GM23338 (cell line): ENCODE measurements at regions not wholly inside any gene's neighbourhood (a gene's known extent, or its start where the extent isn't known, plus 50 kb on each side); places are given as distances from the start of the nearest gene placed in this dataset.

ENCODE experiments used
- ATAC-seq: fragments of 200-7000 bp; cut with Tn5 transposase; 3 replicates; pipeline ENCODE4 v1.9.1; 2020
- DNase-seq: peaks from one replicate; pipeline ENCODE4 v3.0.0-alpha.2; 2015; ENCODE audit warnings: low spot score
- H2AFZ ChIP-seq: fragments of 200-600 bp; sonication (generic); 2 replicates; pipeline ENCODE4 v1.8.0; 2016; ENCODE audit warnings: antibody characterized with exemption, mild to moderate bottlenecking, moderate library complexity
- H3F3A ChIP-seq: fragments of 200-600 bp; sonication (generic); replicated peaks from 2 replicates; pipeline ENCODE4 v1.8.0; 2017; ENCODE audit warnings: antibody characterized with exemption, mixed run types, low read depth
- H3K27ac ChIP-seq: fragments of 200-600 bp; sonication (generic); 2 replicates; pipeline ENCODE4 v1.6.1; 2016; ENCODE audit warnings: low read depth
- H3K27me3 ChIP-seq: fragments of 200-600 bp; sonication (generic); 2 replicates; pipeline ENCODE4 v1.8.0; 2016; ENCODE audit warnings: mild to moderate bottlenecking, mixed run types, moderate library complexity; ENCODE audit not compliant: insufficient read depth
- H3K36me3 ChIP-seq: fragments of 200-600 bp; sonication (generic); 2 replicates; pipeline ENCODE4 v1.8.0; 2016; ENCODE audit warnings: mild to moderate bottlenecking; ENCODE audit not compliant: insufficient read depth
- H3K4me1 ChIP-seq: fragments of 200-600 bp; sonication (generic); 2 replicates; pipeline ENCODE4 v1.8.0; 2016; ENCODE audit warnings: mild to moderate bottlenecking, moderate library complexity; ENCODE audit not compliant: insufficient read depth
- H3K4me2 ChIP-seq: fragments of 200-600 bp; sonication (generic); 2 replicates; pipeline ENCODE4 v1.7.1; 2017; ENCODE audit warnings: mixed run types
- H3K4me3 ChIP-seq: fragments of 200-600 bp; sonication (generic); 2 replicates; pipeline ENCODE4 v1.6.1; 2016; ENCODE audit warnings: mixed run types
- H3K79me2 ChIP-seq: fragments of 200-600 bp; sonication (generic); replicated peaks from 2 replicates; pipeline ENCODE4 v1.8.0; 2017; ENCODE audit warnings: mild to moderate bottlenecking; ENCODE audit not compliant: insufficient read depth
- H3K9me2 ChIP-seq: fragments of 200-600 bp; sonication (generic); 2 replicates; pipeline ENCODE4 v1.8.0; 2017; ENCODE audit not compliant: insufficient read depth
- H4K20me1 ChIP-seq: fragments of 200-600 bp; sonication (generic); replicated peaks from 2 replicates; pipeline ENCODE4 v1.8.0; 2017; ENCODE audit warnings: mild to moderate bottlenecking; ENCODE audit not compliant: insufficient read depth
- H3K27ac Mint-ChIP-seq: 2 replicates; pipeline ENCODE4 v1.8.0; 2020; ENCODE audit warnings: inconsistent platforms, mild to moderate bottlenecking, moderate library complexity, mixed read lengths
- H3K27me3 Mint-ChIP-seq: 3 replicates; pipeline ENCODE4 v1.8.0; 2022; ENCODE audit warnings: low read depth, mild to moderate bottlenecking, moderate library complexity, mixed read lengths, inconsistent platforms; ENCODE audit not compliant: insufficient read depth, poor library complexity
- H3K36me3 Mint-ChIP-seq: 3 replicates; pipeline ENCODE4 v1.8.0; 2021; ENCODE audit warnings: low read depth, mild to moderate bottlenecking, inconsistent platforms, moderate library complexity, mixed read lengths
- H3K4me1 Mint-ChIP-seq: 3 replicates; pipeline ENCODE4 v1.8.0; 2020; ENCODE audit warnings: mild to moderate bottlenecking, inconsistent platforms, mixed read lengths
- H3K4me3 Mint-ChIP-seq: 3 replicates; pipeline ENCODE4 v1.8.0; 2021; ENCODE audit warnings: moderate library complexity, mild to moderate bottlenecking, inconsistent platforms, mixed read lengths
- H3K9me3 Mint-ChIP-seq: 3 replicates; pipeline ENCODE4 v1.8.0; 2020; ENCODE audit warnings: moderate library complexity, mild to moderate bottlenecking, inconsistent platforms, mixed read lengths
- EZH2 ChIP-seq: fragments of 200-600 bp; sonication (generic); IDR thresholded peaks from one replicate; pipeline ENCODE4 v1.8.0; 2017; ENCODE audit warnings: antibody characterized with exemption, mild to moderate bottlenecking, low read depth; ENCODE audit not compliant: unreplicated experiment
- EZH2phosphoT487 ChIP-seq: fragments of 200-600 bp; sonication (generic); IDR thresholded peaks from one replicate; pipeline ENCODE4 v1.8.1; 2018; ENCODE audit warnings: antibody characterized with exemption; ENCODE audit not compliant: unreplicated experiment
- JUNB ChIP-seq: IDR thresholded peaks from one replicate; pipeline ENCODE4 v1.6.1; 2016; ENCODE audit warnings: antibody characterized with exemption; ENCODE audit not compliant: unreplicated experiment
- POLR2AphosphoS5 ChIP-seq: IDR thresholded peaks from 2 replicates; pipeline ENCODE4 v1.6.1; 2016; ENCODE audit warnings: antibody characterized with exemption, low read depth
- STAT1 ChIP-seq: IDR thresholded peaks from one replicate; pipeline ENCODE4 v1.6.1; 2016; ENCODE audit warnings: antibody characterized with exemption; ENCODE audit not compliant: unreplicated experiment
- ZNF114 ChIP-seq: fragments of 250-450 bp; sonication (Bioruptor Pico); IDR thresholded peaks from 2 replicates; pipeline ENCODE4 v1.5.0; 2020; ENCODE audit warnings: mild to moderate bottlenecking, moderate library complexity
- ZNF331 ChIP-seq: fragments of 250-450 bp; sonication (Bioruptor Pico); IDR thresholded peaks from 2 replicates; pipeline ENCODE4 v1.5.0; 2020; ENCODE audit warnings: low read depth, mild to moderate bottlenecking, moderate library complexity
- TF ChIP-seq, protein P1 (sequence below): IDR thresholded peaks from one replicate; pipeline ENCODE4 v1.6.1; 2018; ENCODE audit warnings: antibody characterized with exemption; ENCODE audit not compliant: unreplicated experiment
- TF ChIP-seq, protein P2 (sequence below): IDR thresholded peaks from 2 replicates; pipeline ENCODE4 v1.6.1; 2016; ENCODE audit warnings: antibody characterized with exemption
- TF ChIP-seq, protein P3 (sequence below), 2 experiments: fragments of 200-600 bp in 1 of 2; sonication (generic) in 1 of 2; conservative IDR thresholded peaks; 2 replicates each; pipeline versions ENCODE4 v1.5.1 to v1.6.1; 2016 to 2017; ENCODE audit warnings: antibody characterized with exemption in 2 of 2, low read depth in 2 of 2, mild to moderate bottlenecking in 2 of 2, moderate library complexity in 1 of 2
- TF ChIP-seq, protein P4 (sequence below): fragments of 250-450 bp; sonication (Bioruptor Pico); IDR thresholded peaks from 2 replicates; pipeline ENCODE4 v1.5.0; 2020; ENCODE audit warnings: mild to moderate bottlenecking, moderate library complexity

DNA sequence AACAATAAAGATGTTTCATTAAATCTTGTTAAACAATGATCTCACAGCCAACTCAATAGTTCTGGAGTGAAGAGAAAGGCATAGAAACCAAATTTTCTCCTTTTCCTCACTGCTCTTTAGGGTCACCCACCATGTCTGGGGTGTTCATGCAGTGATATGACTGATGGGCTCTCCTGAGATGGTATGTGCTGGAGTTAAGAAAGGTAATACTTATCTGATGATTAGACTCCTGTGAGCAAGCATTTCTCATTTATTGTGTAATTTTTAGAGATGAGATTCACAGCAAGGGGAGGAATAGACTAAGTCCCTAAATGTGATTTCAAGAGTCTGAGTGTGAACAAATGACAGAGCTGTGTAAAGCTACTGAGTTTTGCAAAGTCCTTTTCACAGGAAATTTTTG lies 1361.3 kb upstream of the CELF2 start:
- no peak overlapping the region for H3K4me3 Mint-ChIP-seq
- no peaks in the 10 kb centered on the region for H3K79me2 ChIP-seq

More for the DNA sequence above, 1361.3 kb upstream of the CELF2 start:
- no peak overlapping the region for H3K27ac Mint-ChIP-seq
- Histone ChIP-seq H3K27ac (no peak overlapping the region), H3K36me3 (no peaks in the 10 kb centered on the region), H3K9me2 (0 out of 2 replicates have a peak, but pooled peaks cover 4% of the 10 kb centered on the region), H3K27me3 (no peaks in the 10 kb centered on the region), H3F3A (no peaks in the 10 kb centered on the region), H4K20me1 (no peaks in the 10 kb centered on the region), H3K4me1 (no peaks in the 10 kb centered on the region), H2AFZ (no peak overlapping the region), H3K4me3 (no peak overlapping the region), H3K4me2 (no peak overlapping the region)
- 0 out of 3 replicates have a peak, but pooled peaks cover 4% of the 10 kb centered on the region for H3K36me3 Mint-ChIP-seq
- H3K4me1 Mint-ChIP-seq, result no peaks in the 10 kb centered on the region
- H3K27me3 Mint-ChIP-seq, result peaks cover 2% of the 10 kb centered on the region
- no peak for ATAC-seq
- H3K9me3 Mint-ChIP-seq, result peaks cover 9% of the 10 kb centered on the region; the same call in 2 of the 3 replicates
- DNase-seq, result no peak
- TF ChIP-seq, protein P1, sequence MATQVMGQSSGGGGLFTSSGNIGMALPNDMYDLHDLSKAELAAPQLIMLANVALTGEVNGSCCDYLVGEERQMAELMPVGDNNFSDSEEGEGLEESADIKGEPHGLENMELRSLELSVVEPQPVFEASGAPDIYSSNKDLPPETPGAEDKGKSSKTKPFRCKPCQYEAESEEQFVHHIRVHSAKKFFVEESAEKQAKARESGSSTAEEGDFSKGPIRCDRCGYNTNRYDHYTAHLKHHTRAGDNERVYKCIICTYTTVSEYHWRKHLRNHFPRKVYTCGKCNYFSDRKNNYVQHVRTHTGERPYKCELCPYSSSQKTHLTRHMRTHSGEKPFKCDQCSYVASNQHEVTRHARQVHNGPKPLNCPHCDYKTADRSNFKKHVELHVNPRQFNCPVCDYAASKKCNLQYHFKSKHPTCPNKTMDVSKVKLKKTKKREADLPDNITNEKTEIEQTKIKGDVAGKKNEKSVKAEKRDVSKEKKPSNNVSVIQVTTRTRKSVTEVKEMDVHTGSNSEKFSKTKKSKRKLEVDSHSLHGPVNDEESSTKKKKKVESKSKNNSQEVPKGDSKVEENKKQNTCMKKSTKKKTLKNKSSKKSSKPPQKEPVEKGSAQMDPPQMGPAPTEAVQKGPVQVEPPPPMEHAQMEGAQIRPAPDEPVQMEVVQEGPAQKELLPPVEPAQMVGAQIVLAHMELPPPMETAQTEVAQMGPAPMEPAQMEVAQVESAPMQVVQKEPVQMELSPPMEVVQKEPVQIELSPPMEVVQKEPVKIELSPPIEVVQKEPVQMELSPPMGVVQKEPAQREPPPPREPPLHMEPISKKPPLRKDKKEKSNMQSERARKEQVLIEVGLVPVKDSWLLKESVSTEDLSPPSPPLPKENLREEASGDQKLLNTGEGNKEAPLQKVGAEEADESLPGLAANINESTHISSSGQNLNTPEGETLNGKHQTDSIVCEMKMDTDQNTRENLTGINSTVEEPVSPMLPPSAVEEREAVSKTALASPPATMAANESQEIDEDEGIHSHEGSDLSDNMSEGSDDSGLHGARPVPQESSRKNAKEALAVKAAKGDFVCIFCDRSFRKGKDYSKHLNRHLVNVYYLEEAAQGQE, result no peak
- TF ChIP-seq EZH2 (no peak), ZNF331 (CRISPR knock-in tag) (no peak), JUNB (no peak), EZH2phosphoT487 (no peak), POLR2AphosphoS5 (no peak), STAT1 (no peak), ZNF114 (CRISPR knock-in tag) (no peak)
- TF ChIP-seq, protein P2, sequence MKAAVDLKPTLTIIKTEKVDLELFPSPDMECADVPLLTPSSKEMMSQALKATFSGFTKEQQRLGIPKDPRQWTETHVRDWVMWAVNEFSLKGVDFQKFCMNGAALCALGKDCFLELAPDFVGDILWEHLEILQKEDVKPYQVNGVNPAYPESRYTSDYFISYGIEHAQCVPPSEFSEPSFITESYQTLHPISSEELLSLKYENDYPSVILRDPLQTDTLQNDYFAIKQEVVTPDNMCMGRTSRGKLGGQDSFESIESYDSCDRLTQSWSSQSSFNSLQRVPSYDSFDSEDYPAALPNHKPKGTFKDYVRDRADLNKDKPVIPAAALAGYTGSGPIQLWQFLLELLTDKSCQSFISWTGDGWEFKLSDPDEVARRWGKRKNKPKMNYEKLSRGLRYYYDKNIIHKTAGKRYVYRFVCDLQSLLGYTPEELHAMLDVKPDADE, result no peak
- TF ChIP-seq, protein P3, sequence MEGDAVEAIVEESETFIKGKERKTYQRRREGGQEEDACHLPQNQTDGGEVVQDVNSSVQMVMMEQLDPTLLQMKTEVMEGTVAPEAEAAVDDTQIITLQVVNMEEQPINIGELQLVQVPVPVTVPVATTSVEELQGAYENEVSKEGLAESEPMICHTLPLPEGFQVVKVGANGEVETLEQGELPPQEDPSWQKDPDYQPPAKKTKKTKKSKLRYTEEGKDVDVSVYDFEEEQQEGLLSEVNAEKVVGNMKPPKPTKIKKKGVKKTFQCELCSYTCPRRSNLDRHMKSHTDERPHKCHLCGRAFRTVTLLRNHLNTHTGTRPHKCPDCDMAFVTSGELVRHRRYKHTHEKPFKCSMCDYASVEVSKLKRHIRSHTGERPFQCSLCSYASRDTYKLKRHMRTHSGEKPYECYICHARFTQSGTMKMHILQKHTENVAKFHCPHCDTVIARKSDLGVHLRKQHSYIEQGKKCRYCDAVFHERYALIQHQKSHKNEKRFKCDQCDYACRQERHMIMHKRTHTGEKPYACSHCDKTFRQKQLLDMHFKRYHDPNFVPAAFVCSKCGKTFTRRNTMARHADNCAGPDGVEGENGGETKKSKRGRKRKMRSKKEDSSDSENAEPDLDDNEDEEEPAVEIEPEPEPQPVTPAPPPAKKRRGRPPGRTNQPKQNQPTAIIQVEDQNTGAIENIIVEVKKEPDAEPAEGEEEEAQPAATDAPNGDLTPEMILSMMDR (conservative IDR thresholded peaks at IDR 0.05; ENCODE audit: low read depth in 2 of 2), result no peak
- TF ChIP-seq, protein P4, sequence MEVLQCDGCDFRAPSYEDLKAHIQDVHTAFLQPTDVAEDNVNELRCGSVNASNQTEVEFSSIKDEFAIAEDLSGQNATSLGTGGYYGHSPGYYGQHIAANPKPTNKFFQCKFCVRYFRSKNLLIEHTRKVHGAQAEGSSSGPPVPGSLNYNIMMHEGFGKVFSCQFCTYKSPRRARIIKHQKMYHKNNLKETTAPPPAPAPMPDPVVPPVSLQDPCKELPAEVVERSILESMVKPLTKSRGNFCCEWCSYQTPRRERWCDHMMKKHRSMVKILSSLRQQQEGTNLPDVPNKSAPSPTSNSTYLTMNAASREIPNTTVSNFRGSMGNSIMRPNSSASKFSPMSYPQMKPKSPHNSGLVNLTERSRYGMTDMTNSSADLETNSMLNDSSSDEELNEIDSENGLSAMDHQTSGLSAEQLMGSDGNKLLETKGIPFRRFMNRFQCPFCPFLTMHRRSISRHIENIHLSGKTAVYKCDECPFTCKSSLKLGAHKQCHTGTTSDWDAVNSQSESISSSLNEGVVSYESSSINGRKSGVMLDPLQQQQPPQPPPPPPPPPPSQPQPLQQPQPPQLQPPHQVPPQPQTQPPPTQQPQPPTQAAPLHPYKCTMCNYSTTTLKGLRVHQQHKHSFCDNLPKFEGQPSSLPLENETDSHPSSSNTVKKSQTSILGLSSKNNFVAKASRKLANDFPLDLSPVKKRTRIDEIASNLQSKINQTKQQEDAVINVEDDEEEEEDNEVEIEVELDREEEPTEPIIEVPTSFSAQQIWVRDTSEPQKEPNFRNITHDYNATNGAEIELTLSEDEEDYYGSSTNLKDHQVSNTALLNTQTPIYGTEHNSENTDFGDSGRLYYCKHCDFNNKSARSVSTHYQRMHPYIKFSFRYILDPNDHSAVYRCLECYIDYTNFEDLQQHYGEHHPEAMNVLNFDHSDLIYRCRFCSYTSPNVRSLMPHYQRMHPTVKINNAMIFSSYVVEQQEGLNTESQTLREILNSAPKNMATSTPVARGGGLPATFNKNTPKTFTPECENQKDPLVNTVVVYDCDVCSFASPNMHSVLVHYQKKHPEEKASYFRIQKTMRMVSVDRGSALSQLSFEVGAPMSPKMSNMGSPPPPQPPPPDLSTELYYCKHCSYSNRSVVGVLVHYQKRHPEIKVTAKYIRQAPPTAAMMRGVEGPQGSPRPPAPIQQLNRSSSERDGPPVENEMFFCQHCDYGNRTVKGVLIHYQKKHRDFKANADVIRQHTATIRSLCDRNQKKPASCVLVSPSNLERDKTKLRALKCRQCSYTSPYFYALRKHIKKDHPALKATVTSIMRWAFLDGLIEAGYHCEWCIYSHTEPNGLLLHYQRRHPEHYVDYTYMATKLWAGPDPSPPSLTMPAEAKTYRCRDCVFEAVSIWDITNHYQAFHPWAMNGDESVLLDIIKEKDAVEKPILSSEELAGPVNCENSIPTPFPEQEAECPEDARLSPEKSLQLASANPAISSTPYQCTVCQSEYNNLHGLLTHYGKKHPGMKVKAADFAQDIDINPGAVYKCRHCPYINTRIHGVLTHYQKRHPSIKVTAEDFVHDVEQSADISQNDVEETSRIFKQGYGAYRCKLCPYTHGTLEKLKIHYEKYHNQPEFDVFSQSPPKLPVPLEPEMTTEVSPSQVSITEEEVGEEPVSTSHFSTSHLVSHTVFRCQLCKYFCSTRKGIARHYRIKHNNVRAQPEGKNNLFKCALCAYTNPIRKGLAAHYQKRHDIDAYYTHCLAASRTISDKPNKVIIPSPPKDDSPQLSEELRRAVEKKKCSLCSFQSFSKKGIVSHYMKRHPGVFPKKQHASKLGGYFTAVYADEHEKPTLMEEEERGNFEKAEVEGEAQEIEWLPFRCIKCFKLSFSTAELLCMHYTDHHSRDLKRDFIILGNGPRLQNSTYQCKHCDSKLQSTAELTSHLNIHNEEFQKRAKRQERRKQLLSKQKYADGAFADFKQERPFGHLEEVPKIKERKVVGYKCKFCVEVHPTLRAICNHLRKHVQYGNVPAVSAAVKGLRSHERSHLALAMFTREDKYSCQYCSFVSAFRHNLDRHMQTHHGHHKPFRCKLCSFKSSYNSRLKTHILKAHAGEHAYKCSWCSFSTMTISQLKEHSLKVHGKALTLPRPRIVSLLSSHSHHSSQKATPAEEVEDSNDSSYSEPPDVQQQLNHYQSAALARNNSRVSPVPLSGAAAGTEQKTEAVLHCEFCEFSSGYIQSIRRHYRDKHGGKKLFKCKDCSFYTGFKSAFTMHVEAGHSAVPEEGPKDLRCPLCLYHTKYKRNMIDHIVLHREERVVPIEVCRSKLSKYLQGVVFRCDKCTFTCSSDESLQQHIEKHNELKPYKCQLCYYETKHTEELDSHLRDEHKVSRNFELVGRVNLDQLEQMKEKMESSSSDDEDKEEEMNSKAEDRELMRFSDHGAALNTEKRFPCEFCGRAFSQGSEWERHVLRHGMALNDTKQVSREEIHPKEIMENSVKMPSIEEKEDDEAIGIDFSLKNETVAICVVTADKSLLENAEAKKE, result no peak
